Suprapubic skin (tissue), 4 donors: ENCODE measurements at regions not wholly inside any gene's neighbourhood (a gene's known extent, or its start where the extent isn't known, plus 50 kb on each side); places are given as distances from the start of the nearest gene placed in this dataset.

Experiments
- DNase-seq, 2 donors: peaks; one replicate each; pipeline ENCODE4 v3.0.0-alpha.2; 2019; ENCODE audit warnings: low spot score in 2 of 2
- H3K27ac ChIP-seq: fragments of 200-600 bp; sonication (generic); one replicate; pipeline ENCODE4 v1.5.1; 2019
- H3K27me3 ChIP-seq: fragments of 200-600 bp; sonication (generic); one replicate; pipeline ENCODE4 v1.5.1; 2019
- H3K36me3 ChIP-seq: fragments of 200-600 bp; sonication (generic); one replicate; pipeline ENCODE4 v1.5.1; 2019
- H3K4me1 ChIP-seq: fragments of 200-600 bp; sonication (generic); one replicate; pipeline ENCODE4 v1.5.1; 2019
- H3K4me3 ChIP-seq: fragments of 200-600 bp; sonication (generic); one replicate; pipeline ENCODE4 v1.5.1; 2019; ENCODE audit warnings: mild to moderate bottlenecking
- H3K9me3 ChIP-seq: fragments of 200-600 bp; sonication (generic); one replicate; pipeline ENCODE4 v1.5.1; 2019
- EP300 ChIP-seq: sonication (generic); formaldehyde crosslinking; IDR thresholded peaks from one replicate; pipeline ENCODE4 v1.6.1; 2017; ENCODE audit warnings: antibody characterized with exemption
- POLR2A ChIP-seq, 2 donors: fragments of 450-650 bp; IDR thresholded peaks; one replicate each; pipeline ENCODE4 v1.6.1; 2017; ENCODE audit warnings: antibody characterized with exemption in 2 of 2, mild to moderate bottlenecking in 2 of 2, moderate library complexity in 2 of 2
- POLR2AphosphoS5 ChIP-seq, 3 donors: sonication (generic); formaldehyde crosslinking; IDR thresholded peaks; one replicate each; pipeline ENCODE4 v1.6.1; 2017; ENCODE audit warnings: antibody characterized with exemption in 3 of 3
- WGBS: methylation state at CpG from one replicate; pipeline ENCODE4 v1.1.5; 2018; 5-methylcytosine and 5-hydroxymethylcytosine counted together
- TF ChIP-seq, protein P1 (sequence below), 2 donors: fragments of 200-600 bp in 1 of 2; fragments of 450-650 bp in 1 of 2; sonication (generic) in 1 of 2; IDR thresholded peaks; one replicate each; pipeline ENCODE4 v1.5.1; 2016 to 2019; ENCODE audit warnings: antibody characterized with exemption in 2 of 2, mild to moderate bottlenecking in 1 of 2, moderate library complexity in 1 of 2

DNA sequence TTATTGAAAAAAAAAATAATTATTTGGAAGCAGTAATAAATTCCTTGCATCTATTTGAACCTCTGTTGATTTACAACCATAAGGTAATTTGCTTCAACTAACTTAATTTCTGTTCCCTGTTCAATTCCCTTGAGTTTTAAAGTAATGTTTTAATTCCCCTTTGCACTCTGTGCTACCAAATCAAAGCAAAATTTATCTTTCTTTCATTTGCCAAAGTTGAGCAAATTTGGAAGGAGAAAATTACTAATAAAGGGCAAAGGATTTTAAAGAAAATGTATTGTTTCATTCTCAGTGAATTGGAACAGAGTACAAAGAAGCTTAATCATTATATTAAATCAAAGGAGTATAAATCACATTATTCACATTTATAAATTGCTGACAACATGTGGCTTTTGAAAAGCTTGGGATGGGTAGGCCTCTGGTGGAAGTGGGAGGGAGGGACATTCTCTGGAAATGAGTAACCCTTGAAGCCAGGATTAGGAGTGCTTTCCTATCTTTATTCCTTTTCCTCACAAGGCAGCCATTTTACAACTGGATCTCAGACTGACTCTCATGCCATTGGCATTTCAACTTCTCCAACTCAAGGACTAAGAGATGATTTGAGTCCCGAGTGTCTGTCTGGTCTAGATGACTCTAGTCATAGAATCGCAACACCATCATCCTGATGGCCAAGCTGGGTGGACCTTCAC lies 331.6 kb upstream of the DUSP10 start:
- H3K27me3 ChIP-seq, result no peaks in the 10 kb centered on the region
- H3K4me1 ChIP-seq, result no peaks in the 10 kb centered on the region
- H3K36me3 ChIP-seq, result no peaks in the 10 kb centered on the region
- DNase-seq, result no peak
- no peak overlapping the region for H3K27ac ChIP-seq
- H3K4me3 ChIP-seq, result no peak overlapping the region
- WGBS, result 84% methylated on average over 2 of the region's 2 CpGs
- TF ChIP-seq POLR2A (IDR thresholded peaks at IDR 0.05), result no peak
- no peaks in the 10 kb centered on the region for H3K9me3 ChIP-seq

DNA sequence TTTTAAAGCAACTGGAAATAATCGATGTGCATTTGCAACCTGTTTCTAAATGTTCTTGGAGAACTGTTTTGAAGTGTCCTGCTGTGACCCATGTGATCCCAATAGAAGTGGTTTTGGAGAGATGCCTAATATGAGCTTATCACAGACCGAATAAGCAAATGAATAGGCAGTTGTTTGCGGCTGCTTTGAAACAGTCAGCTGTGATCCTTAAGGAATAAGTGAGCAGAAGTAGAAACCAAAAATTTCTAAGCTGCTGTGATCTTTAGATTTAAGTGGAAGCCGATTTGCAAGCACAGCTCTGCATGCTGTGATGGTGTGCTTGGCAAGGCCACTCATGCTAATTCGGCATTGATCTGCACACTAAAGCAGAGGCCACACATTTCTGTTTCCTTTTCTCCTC lies 329.5 kb upstream of the DUSP10 start:
- no peak overlapping the region for H3K27ac ChIP-seq
- DNase-seq, result no peak
- H3K9me3 ChIP-seq, result no peaks in the 10 kb centered on the region
- H3K4me3 ChIP-seq, result no peak overlapping the region
- 76% methylated on average over 5 of the region's 5 CpGs for WGBS
- no peaks in the 10 kb centered on the region for H3K27me3 ChIP-seq
- H3K36me3 ChIP-seq, result no peaks in the 10 kb centered on the region
- TF ChIP-seq, protein P1, sequence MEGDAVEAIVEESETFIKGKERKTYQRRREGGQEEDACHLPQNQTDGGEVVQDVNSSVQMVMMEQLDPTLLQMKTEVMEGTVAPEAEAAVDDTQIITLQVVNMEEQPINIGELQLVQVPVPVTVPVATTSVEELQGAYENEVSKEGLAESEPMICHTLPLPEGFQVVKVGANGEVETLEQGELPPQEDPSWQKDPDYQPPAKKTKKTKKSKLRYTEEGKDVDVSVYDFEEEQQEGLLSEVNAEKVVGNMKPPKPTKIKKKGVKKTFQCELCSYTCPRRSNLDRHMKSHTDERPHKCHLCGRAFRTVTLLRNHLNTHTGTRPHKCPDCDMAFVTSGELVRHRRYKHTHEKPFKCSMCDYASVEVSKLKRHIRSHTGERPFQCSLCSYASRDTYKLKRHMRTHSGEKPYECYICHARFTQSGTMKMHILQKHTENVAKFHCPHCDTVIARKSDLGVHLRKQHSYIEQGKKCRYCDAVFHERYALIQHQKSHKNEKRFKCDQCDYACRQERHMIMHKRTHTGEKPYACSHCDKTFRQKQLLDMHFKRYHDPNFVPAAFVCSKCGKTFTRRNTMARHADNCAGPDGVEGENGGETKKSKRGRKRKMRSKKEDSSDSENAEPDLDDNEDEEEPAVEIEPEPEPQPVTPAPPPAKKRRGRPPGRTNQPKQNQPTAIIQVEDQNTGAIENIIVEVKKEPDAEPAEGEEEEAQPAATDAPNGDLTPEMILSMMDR (IDR thresholded peaks at IDR 0.05), result no peak
- TF ChIP-seq EP300, result no peak
- no peak for TF ChIP-seq POLR2A (IDR thresholded peaks at IDR 0.05)
- no peak for TF ChIP-seq POLR2AphosphoS5 (IDR thresholded peaks at IDR 0.05)
- H3K4me1 ChIP-seq, result no peaks in the 10 kb centered on the region

DNA sequence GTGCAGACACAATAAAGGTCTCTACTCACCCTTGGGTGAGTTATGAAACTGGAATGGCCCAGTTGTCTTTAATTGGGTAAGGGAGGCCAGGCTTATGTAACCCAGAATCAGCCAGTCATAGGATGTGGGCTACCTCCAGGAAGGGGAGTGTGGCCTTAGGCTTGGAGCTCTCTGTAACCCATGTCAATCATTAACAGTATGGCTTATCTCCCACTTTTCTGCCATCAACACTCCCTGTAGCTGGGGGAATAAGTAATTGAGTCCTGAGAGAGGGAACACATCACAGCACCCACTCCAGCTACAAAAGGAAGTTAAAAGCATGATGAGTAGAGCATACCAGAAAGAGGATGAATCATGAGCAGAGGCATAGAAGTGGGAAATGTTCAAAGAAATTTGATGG lies 327.0 kb upstream of the DUSP10 start:
- Histone ChIP-seq H3K27me3 (no peaks in the 10 kb centered on the region), H3K4me1 (no peaks in the 10 kb centered on the region), H3K4me3 (no peak overlapping the region), H3K27ac (no peak overlapping the region), H3K9me3 (no peaks in the 10 kb centered on the region), H3K36me3 (no peaks in the 10 kb centered on the region)
- TF ChIP-seq POLR2AphosphoS5 (IDR thresholded peaks at IDR 0.05) (no peak), EP300 (no peak), POLR2A (IDR thresholded peaks at IDR 0.05) (no peak)
- TF ChIP-seq, protein P1 (IDR thresholded peaks at IDR 0.05), result no peak
- DNase-seq, result no peak

DNA sequence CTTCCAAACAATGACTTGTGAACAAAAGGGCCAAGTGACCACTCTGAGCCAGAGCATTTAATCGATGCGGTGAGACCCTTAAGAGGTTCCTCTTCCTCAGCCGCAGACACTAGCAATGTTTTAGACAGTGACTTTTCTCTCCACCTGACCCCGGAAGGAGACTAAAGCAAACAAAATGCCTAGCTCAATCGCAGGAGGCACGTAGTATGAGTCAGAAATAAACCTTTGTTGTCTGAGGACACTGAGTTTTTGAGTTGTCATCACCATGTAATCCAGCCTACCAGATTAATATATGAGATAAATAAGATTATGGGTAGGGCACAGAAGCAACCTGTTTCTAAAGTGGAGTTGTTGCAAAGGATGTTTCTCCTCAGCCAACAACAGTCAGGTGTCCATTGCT lies 326.2 kb upstream of the DUSP10 start:
- Histone ChIP-seq H3K9me3 (no peaks in the 10 kb centered on the region), H3K27ac (no peak overlapping the region), H3K4me3 (no peak overlapping the region), H3K36me3 (no peaks in the 10 kb centered on the region), H3K27me3 (no peaks in the 10 kb centered on the region), H3K4me1 (no peaks in the 10 kb centered on the region)
- 90% methylated on average over 6 of the region's 6 CpGs for WGBS
- DNase-seq, result no peak
- TF ChIP-seq, protein P1 (IDR thresholded peaks at IDR 0.05), result no peak
- TF ChIP-seq POLR2A (IDR thresholded peaks at IDR 0.05) (no peak), EP300 (no peak), POLR2AphosphoS5 (IDR thresholded peaks at IDR 0.05) (no peak)

DNA sequence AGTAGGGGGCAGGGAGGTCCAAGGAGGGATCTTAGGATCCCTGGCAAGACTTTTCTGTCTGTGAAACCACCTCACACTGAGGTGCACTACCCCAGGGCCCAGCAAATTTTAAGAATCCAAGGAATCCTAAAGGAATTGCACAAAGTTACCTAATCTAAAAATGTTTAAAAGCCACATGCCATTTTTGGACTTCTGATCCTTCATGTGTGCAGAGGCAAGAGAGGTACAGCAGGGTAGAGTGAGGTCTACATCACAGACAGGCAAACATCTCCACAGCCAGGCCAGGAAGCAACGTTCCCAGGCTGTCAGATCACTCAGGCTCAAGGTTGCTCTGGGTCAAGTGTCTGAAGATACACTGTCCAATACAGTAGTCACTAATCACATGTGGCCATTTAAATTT lies 324.6 kb upstream of the DUSP10 start:
- Histone ChIP-seq H3K9me3 (no peaks in the 10 kb centered on the region), H3K27me3 (no peaks in the 10 kb centered on the region), H3K4me3 (no peak overlapping the region), H3K4me1 (no peaks in the 10 kb centered on the region), H3K27ac (no peak overlapping the region), H3K36me3 (no peaks in the 10 kb centered on the region)
- DNase-seq, result no peak
- WGBS, result 41% methylated on average over 1 of the region's 1 CpG
- TF ChIP-seq POLR2A (IDR thresholded peaks at IDR 0.05) (no peak), POLR2AphosphoS5 (IDR thresholded peaks at IDR 0.05) (no peak), EP300 (no peak)
- TF ChIP-seq, protein P1 (IDR thresholded peaks at IDR 0.05), result no peak

DNA sequence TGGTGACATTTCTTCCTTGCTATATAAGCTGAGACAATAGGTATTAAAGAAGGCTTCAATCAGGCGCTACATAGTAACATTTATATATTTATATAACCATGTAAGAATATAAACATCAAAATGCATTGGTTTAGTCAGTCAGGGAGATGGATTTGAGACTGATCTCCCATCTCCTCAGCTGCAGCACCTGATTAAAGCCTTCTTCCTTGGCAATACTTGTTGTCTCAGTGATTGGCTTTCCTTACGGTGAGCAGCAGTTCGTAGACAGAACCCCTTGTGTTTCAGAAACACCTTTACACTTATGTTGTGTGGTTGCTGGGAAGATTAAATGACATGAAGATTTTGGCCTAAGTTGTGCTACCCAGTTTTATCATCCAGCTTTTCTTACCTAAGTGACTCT lies 323.3 kb upstream of the DUSP10 start:
- no peaks in the 10 kb centered on the region for H3K27me3 ChIP-seq
- 91% methylated on average over 3 of the region's 3 CpGs for WGBS
- H3K27ac ChIP-seq, result no peak overlapping the region
- H3K36me3 ChIP-seq, result no peaks in the 10 kb centered on the region
- TF ChIP-seq, protein P1 (IDR thresholded peaks at IDR 0.05), result no peak
- no peak for TF ChIP-seq POLR2AphosphoS5 (IDR thresholded peaks at IDR 0.05)
- no peak for TF ChIP-seq EP300
- TF ChIP-seq POLR2A (IDR thresholded peaks at IDR 0.05), result no peak
- H3K4me3 ChIP-seq, result no peak overlapping the region
- H3K4me1 ChIP-seq, result no peaks in the 10 kb centered on the region
- DNase-seq, result no peak
- H3K9me3 ChIP-seq, result no peaks in the 10 kb centered on the region
